ENCODE measurements at regions not wholly inside any gene's neighbourhood (a gene's known extent, or its start where the extent isn't known, plus 50 kb on each side); places are given as distances from the start of the nearest gene placed in this dataset.
A peak's percentile ranks its signal among the peaks of the same experiment; 100 is the strongest.
"Not testable (repeated sequence)": the region's sequence is repeated elsewhere in the genome, so short reads cannot be mapped to it uniquely, and the experiment has no call there.

DNA sequence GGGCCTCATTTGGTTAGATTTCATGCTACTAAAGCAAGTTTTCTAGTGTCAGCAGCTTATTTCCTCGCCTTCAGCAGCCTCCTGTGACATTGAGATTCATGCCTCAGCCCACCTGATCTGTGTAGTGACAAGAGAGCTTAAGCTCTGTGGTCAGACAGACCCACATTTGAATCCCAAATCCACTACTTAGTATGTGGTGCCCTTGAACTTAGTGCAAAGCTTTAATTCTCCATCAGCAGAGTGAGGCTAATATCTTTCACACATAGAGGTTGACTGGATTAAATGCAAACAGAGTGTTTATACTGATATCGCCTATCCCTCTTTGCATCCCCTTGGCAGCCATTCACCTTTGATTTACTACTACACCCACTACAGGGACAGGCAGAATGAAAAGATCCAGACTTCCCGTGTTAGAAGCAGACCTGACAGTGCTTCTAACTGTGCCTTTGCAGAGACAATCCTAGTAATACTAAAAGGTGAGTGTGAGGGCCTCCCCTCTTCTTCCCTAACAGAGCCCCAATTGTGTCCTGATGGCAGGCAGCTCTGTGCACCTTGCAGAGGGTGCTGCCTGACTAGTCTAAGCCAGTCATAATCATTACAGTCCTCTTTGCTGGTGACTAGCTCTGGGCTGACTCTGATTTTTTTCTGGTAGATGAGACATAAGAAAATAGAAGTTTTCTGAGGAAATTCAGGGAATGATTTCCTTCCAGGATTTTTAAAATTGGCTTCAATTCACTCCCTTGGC is 264.0 kb downstream of the CTH start:
- DNase-seq (ENCODE audit: low spot score): no peak

DNA sequence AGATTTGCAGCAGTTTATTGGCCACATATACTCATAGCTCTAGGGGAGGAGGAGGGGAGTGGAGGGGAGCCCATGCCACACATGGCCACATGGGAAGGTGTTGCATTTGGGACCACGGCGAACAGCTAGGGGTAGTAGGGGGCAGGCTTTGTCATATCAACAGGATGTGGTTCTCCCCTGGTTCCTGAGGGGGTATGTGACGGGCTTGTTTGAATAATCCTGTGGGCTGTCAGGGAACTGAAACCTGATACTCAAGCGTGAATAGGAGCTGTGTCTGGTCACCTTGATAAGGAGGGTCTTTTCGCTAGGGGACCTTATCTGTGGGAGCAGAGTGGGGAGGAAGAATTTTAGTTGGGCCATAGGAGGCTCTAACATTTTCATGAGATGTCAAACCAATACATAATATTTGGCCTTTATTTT is 264.7 kb downstream of the CTH start:
- no peak for DNase-seq (ENCODE audit: low spot score)

DNA sequence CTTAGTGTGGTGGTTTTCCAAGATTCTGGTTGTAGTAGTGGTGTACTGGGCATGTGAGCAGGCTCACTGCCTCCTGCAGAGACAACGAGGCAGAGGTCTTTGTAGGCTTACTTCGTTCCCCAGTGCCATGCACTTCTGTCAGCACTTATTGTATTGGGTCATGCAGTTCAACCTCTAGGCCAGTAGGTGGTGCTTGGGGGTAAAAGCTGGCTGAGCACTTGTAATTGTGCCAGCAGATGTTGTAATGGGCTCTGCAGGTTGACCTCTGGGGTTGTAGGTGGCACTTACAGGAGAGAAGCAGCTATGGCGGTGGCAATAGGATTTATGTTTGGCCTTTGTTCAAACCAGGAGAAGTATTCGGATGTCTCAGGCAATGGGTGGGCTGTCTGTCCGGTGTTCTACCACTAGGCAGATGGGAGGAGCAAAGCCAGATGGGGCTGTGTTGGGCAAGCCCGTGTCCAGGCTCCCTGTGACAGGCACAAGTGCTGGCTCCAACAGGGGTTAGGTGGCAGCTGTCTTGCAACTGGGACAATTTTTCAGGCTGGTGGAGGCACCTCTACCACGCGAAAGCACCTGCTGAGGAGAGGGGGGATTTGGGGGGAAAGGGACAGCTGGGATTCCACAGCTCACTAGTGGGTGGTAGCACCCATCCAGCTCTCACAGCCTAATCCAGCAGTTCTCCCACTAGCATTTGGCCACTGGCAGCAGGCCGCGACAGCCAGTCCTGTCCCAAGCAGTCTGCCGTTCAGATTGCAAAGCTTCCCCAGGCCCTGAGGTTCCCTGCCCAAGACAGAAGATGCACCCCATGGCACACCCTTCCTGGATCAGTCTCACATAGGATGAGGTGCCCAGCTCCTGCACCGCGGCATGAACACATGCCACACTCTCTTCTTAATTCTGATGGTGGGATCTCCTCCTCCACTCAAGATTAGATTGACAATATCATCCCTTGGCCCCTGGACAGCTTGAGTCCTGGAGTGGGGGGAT is 274.5 kb downstream of the CTH start:
- peak; percentile 53 for DNase-seq (ENCODE audit: low spot score)

DNA sequence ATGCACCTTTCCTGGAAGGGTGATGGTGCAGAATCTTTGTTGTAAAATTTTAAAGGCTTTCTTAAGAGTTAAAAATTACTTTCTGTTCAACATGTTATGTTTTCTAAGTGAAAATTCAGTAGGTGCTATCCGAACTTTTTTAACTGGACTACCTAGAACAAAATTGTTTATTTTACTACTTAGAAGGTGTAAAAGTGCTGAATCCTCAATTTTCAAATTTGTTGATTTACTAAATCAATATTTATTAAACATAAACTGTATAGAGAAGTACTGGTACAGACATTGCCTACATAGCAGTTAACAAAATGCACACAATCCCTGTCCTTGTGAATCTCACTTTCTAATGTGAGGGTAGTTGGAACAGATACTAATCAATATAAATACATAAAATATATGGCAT is 277.5 kb downstream of the CTH start:
- no peak for DNase-seq (ENCODE audit: low spot score)

DNA sequence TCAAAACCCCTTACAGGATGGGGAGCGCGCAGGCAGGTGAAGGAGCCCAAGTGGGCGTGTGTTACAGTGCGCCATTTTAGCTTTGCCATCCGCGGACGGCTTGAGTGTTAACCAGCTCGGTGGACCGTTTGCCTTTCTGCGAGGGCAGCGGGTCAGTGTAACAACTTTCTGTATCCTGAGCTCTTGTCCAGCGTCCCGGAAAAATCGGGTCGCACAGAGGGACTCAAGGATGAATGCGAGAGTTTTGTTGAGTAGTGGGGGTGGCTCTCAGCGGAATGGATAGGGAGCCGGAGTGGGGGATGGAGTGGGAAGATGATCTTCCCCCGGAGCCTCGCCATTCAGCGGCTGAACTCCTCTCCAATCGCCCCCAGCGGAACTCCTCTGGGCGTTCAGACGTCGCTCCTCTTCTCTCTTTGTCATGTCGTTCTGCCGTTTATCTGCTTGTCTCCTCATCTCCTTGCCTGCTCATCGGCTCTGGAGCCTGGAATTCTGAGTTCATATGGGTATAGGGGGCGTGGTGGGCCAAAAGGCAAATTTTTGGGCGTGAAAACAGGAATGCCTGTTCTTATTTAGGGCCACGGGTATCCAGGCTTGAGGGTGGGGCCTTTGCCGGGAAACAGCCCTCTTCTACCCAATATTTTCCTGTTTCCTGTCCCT is 295.4 kb downstream of the CTH start:
- no peak for DNase-seq (ENCODE audit: low spot score)

DNA sequence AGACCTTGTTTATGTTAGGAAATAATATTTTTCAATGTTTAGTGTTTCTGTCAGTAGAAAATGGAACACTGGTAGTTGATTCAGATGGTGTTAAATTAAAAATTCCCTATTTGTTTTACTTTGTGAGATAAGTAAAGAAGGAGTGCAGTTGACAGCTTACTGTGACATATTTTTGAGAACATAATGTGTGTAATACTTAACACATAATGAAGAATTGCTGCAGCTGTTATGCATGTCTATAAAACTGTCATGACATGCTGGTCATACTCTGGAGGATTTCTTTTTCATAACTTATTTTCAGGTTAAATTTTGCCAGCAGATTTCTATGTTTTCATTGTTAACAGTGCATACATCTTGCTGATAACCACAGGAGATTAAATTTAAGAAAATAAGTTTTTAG is 296.1 kb downstream of the CTH start:
- no peak for DNase-seq (ENCODE audit: low spot score)

DNA sequence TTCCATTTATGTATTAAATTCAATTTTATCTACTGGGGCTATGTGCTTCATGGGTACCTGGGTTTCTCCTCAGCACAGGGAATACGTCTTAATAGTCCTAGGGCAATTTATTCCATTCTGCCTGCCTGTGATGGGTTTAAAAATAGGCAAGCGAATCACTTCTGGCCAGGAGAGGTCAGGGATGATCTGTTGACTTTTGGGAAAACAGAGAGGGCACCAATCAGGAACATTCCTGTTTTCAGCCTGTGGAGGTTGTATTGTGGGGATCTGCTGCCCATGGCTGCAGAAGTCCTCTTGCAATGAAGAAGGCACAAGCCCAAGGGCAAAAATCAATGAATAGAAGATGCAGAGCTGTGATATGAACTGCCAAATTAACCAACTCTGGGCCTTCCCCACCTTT is 303.1 kb downstream of the CTH start:
- DNase-seq (ENCODE audit: low spot score): no peak

DNA sequence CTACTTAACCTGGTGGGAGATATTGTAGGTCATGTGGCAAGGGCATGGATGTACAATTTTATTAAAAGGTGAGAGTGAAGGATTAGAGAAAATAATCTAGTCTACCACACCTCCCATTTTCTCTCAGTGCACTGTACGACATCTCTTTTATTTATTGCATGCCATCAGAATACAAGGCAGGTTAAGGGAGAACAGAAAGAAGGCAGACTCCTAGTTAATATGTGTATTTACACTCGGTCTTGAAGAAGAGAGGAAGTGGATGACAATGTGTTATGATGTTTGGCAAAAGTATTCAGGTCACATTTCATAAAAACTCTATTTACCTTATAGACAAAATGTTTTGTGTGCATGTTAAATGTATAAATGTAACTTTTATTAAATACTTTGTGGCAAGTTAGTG is 306.1 kb downstream of the CTH start:
- no peak for DNase-seq (ENCODE audit: low spot score)

DNA sequence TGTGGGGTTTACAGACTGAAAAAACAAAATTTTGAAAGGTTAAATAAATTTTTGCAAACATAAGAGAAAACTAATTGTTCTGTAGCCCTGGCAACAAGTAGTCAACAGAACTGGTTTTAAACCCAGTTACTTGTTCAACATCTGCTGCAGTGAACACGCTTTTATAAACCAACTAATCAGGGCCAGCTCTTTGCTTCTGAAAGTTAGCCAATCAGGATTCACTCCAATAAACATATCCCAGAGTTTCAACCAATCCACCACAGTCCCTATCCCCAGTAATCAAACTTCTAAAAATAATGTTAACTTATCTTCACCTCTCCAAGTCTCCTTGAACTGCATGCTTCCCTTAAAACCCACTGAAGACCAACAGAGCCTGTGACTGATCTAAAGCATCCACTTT is 306.6 kb downstream of the CTH start:
- no peak for DNase-seq (ENCODE audit: low spot score)

DNA sequence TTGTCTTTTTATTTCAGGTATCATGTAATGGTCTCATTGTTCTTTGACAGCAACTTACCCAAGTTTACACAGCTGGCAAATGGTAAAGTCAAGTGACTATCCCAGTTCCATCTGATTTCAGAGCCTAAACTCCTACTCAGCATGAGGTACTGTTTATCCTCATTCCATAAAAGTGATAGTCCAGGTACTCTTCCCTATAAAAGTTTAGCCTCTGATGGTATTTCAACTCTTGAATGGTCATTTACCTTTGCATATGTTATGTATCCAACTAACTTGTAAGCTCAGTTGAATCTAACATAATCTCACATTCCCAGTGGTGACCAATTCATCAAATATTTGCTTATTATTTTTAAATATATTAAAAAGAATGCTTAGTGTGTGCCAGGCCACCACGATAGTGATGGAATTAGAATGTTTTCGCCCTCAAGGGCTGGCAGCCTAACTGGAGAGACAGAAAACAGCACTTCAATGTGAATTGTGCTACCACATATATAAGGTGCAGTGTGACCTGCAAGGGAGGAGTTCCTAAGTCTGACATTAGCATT is 307.1 kb downstream of the CTH start:
- DNase-seq (ENCODE audit: low spot score): no peak

DNA sequence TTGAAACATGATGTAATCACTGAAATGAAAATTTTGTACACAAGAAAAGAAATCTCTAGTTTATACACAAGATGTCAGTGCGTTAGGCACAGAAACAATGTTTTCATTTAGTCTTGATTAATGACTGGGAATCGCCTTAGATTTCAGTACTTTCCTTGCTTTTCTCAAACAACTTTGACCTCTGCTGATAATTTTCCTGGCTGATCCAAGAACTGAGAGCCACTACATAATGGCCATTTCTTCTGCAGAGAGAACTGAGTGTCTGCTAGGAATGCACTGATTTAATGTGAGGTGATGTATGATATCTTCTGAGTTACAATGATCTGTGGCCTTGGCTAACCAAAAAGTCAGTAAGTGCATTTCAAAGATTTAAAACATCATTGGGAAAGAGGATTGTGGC is 308.1 kb downstream of the CTH start:
- no peak for DNase-seq (ENCODE audit: low spot score)

DNA sequence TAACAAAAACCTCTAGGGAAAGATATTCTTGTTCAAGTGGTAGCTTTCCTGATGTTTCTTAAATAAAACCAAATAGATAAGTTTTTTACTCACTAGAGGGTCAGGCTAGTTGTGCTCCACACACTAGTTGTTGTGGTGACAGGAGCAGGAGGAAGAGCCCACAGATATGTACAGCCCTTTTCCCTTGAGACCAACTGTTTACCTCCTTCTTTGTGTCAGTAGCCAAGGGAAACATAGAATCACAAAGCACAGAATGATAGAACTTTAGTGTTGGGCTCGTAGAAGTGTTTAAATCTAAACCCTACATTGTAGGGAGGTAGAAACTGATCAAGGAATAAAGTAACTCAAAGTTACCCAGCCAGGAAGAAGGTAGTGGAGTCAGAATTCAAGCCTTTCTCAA is 309.0 kb downstream of the CTH start:
- no peak for DNase-seq (ENCODE audit: low spot score)

DNA sequence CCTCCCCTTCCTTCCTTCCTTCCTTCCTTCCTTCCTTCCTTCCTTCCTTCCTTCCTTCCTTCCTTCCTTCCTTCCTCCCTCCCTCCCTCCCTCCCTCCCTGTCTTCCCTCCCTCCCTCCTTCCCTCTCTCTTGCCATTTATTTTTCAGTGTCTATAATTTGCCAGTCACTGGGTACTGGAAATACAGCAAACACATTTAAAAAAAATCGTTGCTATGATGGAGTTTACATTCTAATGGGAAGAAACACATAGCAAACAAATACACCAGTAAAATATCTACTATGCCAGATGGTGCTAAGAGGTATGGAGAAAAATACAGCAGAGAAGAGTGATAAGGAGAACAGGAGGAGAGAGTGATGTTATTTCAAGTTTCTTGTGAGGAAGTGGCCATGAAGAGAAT is 309.5 kb downstream of the CTH start:
- DNase-seq (ENCODE audit: low spot score): no peak

DNA sequence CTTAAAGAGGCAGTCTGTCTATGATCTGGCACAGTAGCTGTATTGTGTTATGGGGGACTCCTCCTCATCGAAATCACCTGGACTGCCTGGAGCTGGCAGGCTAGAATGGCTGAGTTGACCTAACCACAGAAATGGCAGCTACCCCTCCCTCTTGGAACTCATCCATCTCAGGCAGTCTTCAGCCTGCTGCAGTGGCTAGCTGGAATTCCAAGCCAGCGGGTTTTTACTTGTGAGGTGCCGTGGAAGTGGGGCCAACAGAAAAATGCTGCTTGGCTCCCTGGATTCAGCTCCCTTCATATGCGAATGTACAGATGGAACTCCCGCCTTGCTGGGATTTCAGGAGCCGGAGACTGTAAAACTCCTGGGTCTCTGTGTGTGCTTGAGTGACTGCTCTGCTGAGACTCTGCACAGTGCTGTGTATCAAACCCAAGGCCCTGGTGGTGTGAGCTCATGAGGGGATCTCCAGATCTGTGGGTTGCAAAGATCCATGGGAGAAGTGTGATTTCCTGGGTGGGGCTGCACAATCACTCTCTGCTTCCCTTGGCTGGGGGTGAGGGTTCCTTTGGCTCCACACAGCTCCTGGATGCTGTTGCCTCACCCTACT is 316.9 kb downstream of the CTH start:
- DNase-seq (ENCODE audit: low spot score): no peak

DNA sequence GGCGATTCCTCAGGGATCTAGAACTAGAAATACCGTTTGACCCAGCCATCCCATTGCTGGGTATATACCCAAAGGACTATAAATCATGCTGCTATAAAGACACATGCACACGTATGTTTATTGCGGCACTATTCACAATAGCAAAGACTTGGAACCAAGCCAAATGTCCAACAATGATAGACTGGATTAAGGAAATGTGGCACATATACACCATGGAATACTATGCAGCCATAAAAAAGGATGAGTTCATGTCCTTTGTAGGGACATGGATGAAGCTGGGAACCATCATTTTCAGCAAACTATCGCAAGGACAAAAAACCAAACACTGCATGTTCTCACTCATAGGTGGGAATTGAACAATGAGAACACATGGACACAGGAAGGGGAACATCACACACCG is 311.1 kb downstream of the PTGER3 start:
- DNase-seq (ENCODE audit: low spot score): not testable (repeated sequence)

DNA sequence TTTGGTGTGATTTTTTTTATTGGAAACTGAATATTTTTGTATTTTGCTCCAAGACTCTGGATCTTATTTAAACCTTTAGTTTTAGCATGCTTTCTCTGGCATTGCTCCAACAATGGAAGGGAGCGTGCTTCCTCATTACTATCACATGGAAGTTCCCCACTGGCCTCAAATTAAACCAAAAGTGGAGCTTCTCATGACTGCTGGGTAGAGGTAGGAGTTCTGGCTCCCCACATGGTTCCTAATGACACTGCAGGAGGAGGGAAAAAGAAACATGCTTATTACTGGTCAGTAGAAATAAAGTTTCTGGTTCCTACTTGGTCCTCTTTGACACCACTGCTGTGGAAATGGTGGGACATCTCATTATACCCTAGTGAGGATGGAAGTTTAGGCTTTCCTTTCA is 310.5 kb downstream of the PTGER3 start:
- DNase-seq (ENCODE audit: low spot score): no peak

DNA sequence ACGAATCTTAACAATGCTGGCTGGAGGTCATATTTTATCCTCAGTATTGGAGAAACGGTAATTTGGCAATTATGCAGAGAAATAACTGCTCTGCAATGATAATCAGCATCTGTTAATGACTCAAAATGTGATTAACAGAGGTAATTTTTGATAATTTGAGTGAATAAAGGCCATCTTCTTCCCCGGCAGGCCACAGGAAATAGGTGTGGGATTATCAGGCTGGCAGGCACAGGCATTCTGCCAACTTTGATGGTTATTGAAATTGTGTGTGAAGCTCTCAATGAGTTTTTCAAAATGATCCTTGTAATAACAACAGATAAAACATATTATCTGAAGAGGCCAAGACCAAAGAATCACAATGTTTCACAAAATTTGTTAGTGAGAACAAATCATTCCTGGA is 309.0 kb downstream of the PTGER3 start:
- DNase-seq (ENCODE audit: low spot score): no peak

DNA sequence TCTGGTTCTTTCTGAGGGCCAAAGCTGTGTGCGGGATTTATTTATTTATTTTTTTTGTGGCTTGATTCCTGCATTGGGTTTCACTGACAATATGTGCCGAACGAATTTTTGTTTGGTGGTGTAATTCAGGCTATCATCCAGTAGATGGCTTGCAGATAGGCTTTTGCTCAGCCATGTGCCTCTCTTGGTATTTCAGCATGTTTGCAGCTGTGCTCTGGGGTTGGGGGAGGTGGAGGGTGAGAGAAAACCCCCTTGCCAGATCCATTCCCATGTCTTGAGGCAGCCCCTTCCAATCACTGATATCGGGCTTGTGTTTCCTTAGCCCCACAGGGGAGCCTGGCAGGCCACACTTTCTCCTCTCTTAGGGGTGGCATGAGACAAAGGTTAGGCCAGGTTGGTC is 302.4 kb downstream of the PTGER3 start:
- DNase-seq (ENCODE audit: low spot score): no peak

DNA sequence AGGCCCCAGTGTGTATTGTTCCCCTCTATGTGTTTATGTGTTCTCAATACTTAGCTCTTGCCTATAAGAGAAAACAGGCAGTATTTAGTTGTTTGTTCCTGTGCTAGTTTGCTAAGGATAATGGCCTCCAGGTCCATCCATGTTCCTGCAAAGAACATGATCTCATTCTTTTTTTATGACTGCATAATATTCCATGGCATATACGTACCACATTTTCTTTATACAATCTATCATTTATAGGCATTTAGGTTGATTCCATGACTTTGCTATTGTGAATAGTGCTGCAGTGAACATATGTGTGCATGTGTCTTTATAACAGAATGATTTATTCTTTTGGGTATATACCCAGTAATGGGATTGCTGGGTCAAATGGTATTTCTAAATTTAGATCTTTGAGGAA is 301.6 kb downstream of the PTGER3 start:
- DNase-seq (ENCODE audit: low spot score): not testable (repeated sequence)

DNA sequence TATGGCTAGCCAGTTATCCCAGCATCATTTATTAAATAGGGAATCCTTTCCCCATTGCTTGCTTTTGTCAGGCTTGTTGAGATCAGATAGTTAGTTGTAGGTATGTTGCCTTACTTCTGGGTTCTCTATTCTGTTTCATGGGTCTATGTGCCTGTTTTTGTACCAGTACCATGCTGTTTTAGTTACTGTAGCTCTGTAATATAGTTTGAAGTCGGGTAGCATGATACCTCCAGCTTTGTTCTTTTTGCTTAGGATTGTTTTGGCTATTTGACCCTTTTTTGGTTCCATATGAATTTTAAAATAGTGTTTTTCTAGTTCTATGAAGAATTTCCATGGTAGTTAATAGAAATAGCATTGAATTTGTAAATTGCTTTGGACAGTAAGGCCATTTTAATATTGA is 300.5 kb downstream of the PTGER3 start:
- not testable (repeated sequence) for DNase-seq (ENCODE audit: low spot score)

DNA sequence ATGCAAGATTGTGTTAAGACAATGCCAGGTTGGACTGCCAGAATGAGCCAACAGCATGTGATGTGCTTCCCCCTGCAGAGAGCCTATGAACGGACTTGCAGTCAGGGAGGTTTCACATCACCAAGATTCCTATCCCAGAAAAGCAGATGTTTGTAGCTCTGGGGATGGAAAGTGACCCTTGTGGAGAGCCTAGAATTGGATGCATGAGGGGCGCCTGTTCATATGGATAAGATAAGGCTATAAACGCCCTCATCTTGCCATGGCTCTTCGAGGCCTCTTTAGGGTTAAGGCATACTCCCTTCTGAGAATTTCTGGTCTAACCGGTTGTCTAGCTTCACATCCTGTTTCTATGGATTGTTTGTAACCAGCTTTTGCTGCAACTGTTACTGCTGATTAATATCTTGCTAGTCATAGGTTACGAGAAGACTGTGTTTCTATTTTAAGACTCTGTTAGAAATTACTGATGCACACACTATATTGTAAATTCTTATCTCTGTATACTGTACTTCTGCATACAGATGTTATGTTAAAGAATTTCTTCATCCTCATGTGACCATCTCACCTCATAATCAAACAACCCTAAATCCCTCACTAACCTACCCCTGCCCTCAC is 295.8 kb downstream of the PTGER3 start:
- not testable (repeated sequence) for DNase-seq (ENCODE audit: low spot score)

DNA sequence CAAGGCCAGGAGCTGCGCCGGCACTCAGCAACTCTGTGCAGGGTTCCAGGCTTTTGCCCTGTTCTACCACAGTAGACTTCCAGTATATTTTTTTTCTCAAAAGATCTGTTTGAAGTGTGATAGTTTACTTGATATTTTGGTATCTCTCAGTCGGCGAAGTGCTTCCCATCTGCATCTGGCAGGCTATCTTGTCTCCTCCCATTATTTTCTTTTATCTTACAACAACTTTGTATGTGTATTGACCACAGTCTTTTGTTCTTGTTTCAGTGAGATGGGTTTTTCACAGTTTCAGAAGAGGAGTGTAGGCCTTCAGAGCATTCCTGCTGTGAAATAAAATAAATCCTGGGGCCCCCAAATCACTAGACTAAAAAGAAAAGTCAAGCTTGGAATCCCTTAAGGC is 292.9 kb downstream of the PTGER3 start:
- DNase-seq (ENCODE audit: low spot score): no peak

Data from hematopoietic multipotent progenitor cell treated with erythropoietin and hydrocortisone succinate and interleukin-3 and kit ligand, for 15 days (in vitro differentiated cells).